HG03432 (cell line): ENCODE measurements at regions not wholly inside any gene's neighbourhood (a gene's known extent, or its start where the extent isn't known, plus 50 kb on each side); places are given as distances from the start of the nearest gene placed in this dataset.
"Not testable (repeated sequence)": the region's sequence is repeated elsewhere in the genome, so short reads cannot be mapped to it uniquely, and the experiment has no call there.

Experiments
- ATAC-seq: cut with Tn5 transposase; IDR thresholded peaks from one replicate; pipeline ENCODE4 v1.9.1; 2021; ENCODE audit warnings: mild to moderate bottlenecking, moderate library complexity; ENCODE audit not compliant: unreplicated experiment

DNA sequence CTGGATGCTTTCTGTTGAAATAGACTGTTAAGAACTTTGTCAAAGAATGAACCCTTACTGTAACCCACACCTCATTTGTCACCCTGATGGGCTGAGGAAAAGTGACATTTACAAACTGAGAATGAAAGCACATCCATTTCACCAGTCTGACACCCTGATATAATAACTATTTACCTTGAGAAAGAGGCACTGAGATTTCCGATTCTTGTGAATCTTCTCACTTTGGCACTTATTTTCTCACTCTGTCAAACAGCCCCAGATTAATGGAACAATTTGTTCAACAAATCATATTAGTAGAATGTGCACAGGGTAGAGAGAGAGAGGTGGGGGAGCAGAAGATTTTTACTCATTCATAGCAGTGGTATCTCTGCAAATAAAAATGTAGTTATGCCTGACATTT is 606.9 kb downstream of the MCTP2 start:
- no peak for ATAC-seq

DNA sequence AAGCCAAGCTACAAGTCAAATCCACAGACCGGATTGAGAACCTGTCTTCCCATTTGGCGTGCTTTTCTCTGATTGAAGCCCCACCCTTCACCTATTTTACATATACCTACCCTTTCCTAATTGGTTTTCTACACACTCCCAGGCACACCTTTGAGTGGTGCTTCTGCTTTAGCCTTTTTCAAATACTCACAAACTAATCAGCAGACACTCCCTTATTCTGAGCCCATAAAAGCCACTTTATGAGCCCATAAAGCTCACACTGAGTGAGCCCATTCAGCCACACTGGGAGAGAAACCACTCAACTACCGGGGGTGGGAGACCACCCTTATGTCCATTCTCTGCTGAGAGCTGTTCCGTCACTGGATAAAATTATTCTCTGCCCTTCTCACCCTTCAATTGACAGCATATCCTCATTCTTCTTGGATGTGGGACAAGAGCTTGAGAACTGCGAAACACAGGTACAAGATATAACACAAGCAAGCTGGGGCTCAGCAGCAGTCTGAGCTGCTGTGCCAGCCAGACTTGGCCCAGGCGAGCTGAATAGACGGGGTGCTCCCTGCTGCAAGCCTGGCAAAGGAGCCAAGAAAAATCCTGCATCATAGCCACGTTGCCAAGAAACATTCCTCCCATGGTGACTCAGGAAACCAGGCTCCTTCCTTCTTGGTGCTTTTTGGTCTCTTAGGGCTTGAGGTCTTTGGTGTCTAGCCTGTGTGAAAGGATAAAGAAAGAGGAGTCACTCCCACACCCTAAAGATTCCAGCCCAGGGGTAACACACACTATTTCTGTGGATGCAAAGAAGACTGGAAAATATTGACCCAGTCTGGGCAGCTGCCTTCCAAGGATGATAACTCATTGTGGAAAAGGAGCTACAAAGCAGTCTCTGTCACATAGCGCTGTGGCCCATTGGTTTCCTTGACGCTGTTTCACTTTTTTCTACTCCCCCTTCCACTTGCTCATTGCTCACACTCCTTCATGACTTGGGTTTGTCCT is 609.7 kb downstream of the MCTP2 start:
- no peak for ATAC-seq

DNA sequence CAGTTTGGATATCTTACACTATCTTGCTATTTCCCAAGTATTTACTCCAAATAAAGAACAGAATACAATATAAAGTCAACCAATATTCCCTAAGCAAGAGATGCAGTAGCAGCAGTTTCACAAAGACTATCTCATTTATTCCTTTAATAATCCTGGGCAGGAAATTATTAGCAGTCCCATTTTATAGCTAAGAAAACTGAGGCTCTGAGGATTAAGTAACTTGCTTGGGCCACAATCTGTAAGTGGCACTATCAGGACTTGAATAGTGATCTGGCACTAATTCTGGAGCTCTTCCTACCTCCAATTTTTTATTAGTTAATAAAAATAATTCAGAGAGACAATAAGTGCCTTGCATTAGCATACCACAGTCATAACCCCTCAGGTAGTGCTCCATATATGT is 611.7 kb downstream of the MCTP2 start:
- ATAC-seq, result no peak

DNA sequence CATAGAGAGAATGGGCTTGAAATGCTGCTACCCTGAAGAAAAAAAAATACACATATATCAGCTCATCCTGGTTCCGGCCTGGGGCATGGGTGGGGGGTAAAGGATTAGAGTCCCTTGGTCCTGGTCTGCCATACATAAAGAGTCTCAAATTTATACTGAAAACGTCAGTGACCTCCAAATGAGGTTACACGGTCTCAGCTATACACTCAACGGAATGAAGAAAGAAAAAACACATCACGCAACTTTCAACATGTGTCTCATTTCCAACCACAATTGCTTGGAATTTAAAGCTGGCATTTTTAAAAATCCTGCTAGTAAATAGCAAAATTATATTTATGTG is 612.8 kb downstream of the MCTP2 start:
- no peak for ATAC-seq

DNA sequence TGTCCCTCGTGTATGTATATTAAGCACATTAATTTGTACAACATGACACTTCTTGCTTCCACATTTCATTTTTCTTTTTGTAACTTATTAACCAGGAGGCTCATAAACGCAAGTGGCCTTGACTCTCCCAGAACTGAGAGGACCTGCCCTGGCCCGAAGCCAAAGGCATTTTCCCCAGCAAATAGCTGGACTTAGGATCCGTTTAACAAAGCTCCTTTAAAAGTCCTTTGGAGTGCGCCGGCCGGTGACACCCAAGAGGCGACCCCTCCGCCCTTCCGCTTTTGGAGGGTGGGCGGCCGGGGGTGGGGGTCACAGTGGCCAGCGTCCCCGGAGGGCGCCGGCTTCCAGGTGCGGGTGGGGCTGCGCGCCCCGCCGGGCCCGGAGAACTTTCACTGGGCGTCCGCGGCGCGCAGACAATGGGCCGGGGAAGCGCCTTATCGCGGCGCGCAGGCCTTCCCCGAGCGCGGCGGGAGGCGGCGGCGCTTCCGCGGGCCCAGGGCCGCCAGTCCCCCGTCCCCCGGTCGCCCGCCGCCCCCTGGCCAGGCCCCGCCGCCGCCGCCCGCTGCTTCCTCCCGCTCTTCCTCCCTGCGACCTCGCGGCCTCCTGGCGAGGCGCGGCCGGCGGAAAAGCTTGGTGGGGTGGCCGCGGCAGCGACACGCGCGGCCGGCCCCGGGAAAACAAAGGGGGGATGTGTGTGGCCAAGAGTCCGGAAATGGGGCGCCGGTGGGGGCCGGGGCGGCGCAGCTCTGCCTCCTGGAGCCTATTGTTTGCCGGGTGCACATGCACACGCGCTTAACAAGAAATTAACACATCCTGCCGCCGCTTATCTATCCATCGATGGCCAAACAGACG is 613.4 kb downstream of the MCTP2 start:
- no peak for ATAC-seq

DNA sequence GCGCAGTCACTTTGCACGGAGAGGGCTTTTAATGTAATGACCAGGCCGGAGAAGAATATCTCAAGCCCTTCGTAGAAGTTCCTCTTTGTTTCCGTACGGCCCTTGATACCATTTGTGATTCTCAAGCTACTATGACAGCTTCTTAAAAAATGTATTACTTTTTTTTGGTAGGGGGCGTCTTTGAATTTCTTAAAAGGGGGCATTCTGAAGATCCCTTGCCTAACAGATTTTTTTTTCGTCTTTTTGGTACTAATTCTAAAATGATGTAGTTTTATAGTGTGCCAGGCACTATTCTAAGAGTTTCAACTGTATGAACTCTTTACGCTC is 614.0 kb downstream of the MCTP2 start:
- ATAC-seq, result no peak

DNA sequence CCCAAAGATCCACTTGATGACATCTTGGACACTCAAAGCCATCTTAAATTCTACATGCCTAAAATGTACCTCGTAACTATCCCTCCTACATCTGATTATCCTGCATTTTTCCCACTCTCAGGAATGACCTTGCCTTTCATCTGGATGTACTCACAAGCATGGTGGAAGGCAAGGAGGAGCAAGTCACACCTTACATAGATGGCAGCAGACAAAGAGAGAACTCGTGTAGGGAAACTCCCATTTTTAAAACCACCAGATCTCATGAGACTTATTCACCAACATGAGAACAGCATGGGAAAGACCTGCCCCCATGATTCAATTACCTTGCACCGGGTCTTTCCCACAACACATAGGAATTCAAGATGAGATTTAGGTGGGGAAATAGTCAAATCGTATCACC is 616.0 kb downstream of the MCTP2 start:
- no peak for ATAC-seq

DNA sequence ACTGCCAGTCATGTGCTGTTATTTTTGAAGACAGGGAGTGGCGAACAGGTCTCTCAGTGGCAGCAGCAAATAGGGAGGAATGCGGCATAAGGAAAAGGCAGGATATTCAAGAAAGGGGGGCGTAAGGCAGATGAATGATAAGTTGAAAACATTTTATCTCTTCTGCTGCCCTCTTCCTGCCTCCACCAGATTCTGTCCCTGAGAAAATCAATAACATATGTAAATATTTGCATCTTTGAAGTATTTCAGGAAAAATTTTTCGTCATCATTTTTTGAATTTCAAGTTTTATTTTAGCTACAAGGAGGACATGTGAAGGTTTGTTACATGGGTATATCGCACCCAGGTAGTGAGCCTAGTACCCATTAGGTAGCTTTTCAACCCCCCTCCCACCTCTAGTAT is 616.7 kb downstream of the MCTP2 start:
- no peak for ATAC-seq

DNA sequence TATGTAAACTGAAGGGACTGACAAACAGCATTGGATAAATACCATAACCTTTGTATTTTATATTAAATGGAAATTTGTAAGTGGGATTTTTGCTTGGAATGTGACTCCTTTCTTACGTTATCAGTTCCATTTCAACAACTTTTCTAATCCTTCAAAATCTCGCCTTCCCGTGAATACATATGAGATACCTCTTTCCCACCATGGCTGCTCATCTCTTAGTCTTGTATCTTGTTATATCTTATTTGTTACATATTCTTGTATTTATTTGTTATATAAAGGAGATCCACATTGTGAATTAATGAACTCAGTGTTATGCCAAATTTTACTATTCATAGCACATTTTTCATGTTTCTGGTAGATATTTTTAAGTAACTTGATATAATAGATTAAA is 623.7 kb downstream of the MCTP2 start:
- no peak for ATAC-seq

DNA sequence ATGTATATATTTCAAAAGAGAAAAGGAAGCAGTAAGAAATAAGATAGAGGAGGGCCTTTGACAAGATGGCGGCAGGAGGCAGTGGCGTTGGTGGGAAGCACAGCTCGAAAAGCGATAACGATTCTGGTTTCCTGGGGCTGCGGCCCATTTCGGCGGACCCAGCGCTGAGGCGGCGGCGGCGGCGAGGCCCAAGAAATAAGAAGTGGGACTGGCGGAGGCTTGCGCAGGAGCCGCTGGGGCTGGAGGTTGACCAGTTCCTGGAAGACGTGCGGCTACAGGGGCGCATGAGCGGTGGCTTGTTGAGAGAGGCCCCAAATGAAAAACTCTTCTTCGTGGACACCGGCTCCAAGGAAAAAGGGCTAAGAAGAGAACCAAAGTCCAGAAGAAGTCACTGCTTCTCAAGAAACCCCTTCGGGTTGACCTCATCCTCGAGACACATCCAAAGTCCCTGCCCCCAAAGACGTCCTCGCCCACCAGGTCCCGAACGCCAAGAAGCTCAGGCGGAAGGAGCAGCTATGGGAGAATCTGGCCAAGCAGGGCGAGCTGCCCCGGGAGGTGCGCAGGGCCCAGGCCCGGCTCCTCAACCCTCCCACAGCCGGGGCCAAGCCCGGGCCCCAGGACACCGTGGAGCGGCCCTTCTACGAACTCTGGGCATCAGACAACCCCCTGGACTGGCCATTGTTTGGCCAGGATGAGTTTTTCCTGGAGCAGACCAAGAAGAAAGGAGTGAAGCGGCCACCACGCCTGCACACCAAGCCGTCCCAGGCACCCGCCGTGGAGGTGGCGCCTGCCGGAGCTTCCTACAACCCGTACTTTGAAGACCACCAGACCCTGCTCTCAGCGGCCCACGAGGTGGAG is 624.3 kb downstream of the MCTP2 start:
- ATAC-seq, result no peak

DNA sequence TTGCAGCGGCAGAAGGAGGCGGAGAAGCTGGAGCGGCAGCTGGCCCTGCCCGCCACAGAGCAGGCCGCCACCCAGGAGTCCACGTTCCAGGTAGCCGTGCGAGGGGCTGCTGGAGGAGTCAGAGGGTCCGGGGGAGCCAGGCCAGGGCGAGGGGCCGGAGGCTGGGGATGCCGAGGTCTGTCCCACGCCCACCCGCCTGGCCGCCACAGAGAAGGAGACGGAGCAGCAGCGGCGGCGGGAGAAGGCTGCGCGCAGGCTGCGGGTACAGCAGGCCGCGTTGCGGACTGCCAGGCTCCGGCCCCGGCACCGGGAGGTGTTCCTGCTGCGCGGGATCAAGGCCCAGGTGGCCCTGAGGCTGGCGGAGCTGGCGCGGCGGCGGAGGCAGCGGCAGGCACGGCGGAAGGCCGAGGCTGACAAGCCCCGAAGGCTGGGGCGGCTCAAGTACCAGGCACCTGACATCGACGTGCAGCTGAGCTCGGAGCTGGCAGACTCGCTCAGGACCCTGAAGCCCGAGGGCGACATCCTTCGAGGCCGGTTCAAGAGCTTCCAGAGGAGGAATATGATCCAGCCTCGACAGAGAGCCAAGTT is 625.0 kb downstream of the MCTP2 start:
- ATAC-seq, result no peak

DNA sequence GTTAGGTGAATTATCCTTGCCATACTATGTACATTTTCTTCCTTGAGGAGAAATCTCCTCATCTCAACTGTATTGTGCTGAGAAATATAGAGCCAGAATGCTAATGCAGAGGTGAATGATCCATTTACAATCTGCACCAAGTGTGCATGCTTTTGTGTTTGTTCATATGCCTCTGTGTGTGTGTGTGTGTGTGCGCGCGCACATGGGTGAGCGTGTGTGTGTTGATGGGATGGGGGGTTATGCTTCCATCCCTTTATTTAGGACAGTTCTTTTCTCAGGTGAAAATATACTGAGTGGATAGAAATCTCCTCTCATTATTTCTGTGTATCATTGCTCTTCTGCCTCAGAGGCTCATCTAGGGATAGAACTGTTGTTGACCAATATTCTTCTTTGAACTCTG is 626.1 kb downstream of the MCTP2 start:
- no peak for ATAC-seq

DNA sequence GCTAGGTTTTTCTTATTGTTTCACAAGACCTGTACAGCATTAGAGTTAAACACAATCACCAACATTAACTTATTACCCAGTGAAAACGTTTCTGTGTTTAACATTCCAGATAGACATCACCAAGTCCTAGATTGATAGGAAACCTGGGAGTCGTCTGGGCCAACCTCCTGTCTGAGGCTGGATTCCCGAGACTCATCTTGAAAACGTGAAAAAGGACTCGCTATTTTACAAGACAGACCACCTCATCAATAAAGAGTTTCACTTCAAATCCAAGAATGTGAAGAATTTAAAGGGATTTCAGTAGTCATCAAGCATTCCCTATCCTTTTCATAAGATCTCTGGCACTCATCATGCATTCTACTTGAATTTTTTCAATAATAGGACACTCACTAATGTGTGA is 626.6 kb downstream of the MCTP2 start:
- no peak for ATAC-seq

DNA sequence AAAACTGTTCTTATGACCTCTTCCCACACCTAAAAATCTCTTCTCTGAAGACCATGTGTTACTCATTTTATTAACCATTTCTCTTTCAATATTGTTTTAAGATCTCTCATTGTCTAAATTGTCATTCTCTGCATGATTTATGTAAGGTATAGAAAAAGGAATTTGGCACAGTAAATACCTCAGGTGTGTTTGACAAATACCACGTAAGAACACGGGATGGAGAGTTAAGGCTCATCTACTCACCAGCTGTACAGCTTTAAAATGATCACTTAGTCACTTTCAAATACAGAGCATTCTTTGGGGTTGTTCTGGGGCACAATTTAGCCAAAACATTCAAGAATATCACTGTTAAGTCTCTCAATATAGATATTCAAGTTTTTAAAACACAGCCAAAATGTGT is 627.1 kb downstream of the MCTP2 start:
- no peak for ATAC-seq

DNA sequence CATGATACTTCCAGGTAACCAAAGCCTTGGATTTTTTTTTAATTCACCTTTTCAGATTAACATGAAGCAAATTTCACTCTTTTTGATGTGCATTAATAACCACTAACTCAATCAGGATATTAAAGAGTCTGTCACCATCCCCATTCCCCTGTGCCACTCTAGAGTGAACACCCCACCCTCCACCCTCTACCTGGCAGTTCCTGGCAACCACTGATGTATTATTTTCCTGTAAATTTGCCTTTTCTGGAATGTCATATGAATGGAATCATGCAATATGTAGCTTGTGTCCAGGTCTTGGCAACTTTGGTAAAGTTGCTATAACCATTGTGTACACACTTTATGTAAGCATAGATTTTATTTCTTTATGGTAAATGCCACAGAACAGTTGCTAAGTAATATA is 627.6 kb downstream of the MCTP2 start:
- no peak for ATAC-seq

DNA sequence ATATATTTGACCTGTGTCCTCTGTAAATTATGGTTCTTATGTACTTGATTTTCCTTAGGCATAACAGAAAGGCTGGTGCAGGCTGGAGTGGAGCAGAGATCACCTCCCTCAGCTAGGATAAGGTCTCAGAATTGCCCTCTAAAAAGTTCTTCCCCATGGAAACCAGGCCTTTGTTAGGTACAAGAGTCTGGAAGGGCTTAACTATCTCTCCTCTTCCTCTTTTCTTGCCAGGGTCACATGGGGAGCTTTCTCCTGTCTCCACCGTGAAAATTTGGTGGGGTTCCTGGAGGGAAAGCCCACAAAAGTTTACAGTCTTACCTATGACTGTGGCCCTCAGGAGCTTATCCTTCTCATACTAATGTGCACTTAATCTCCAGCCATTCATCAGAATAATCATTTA is 633.2 kb downstream of the MCTP2 start:
- ATAC-seq, result no peak

DNA sequence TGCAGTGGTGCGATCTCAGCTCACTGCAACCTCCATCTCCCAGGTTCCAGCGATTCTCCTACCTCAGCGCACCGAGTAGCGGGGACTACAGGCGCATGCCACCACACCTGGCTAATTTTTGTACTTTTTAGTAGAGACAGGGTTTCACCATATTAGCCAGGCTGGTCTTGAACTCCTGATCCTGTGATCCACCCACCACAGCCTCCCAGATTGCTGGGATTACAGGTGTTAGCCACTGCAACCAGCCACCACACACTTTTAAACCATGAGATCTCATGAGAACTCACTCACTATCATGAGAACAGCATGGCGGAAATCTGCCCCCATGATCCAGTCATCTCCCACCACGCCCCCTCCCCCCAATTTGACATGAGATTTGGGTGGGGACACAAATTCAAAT is 636.9 kb downstream of the MCTP2 start:
- ATAC-seq, result not testable (repeated sequence)

DNA sequence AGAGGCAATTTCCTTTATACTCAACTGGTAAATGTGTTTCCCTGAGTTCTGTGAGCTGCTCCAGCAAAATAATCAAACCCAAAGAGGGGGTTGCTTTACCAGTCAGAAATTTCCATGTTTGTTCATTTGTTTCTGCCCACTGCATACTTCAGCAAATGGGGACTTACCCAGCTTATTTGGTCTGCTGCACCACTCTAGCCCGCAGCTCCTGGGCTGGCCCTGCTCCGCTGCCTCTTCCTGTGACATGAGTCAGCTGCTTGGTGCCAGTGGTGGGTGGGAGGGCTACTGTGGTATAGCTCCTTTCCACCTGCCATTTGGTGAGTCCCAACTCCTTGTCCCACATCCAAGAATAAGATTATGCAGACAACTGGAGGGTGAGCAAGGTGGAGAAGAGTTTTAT is 644.2 kb downstream of the MCTP2 start:
- ATAC-seq, result peak; percentile 48

DNA sequence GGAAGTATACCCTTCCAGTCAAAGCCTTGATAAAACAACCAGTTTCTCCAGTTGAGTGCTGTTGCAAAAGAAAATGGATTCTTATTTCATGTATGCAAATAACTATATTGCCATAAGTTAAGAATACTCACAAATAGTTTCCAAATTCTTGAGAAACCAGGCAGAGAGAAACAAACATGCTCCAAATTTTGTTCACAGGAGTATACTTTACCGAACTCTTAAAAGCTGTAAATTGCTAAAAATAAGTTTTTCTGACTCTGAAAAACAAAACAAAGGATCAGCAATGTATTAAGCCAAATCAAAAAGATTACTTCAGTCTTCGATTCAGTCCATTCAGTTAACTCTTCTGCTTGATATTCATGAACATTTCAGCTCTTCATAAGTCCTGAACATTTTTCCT is 646.5 kb downstream of the MCTP2 start:
- ATAC-seq, result no peak

DNA sequence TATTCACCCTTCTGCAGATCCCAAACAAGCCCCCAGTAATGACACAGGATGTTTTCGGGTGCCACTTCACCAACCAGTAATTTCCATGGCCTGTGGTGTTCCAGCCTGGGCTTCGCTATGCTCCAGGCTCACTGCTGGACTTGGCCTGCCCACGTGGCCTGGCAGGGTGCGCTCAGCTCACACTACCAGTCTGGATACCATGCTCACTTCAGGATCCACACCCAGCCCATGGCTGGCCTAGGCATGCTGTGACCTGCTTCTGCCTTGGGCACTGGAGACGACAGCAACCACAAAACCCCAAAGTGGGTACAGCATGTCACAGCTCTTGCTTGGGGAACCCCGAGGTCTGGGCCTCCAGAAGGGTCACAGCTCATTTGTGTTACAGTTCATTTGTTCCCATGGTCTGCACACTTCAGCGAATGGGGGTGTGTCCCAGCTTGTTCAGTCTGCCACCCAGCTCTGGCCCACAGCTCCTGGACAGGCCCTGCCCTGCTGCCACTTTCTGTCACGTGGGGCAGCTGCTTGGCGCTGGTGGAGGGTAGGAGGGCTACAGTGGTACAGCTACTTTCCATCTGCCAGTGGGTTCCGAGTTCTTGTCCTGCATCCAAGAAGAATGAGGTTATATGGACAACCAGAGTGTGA is 650.8 kb downstream of the MCTP2 start:
- ATAC-seq, result no peak
